Embryonic facial prominence (tissue), 1 donor: ENCODE measurements at regions not wholly inside any gene's neighbourhood (a gene's known extent, or its start where the extent isn't known, plus 50 kb on each side); places are given as distances from the start of the nearest gene placed in this dataset.
"Not testable (repeated sequence)": the region's sequence is repeated elsewhere in the genome, so short reads cannot be mapped to it uniquely, and the experiment has no call there.

Experiments
- DNase-seq: peaks from one replicate; pipeline ENCODE4 v3.0.0-alpha.2; 2016; ENCODE audit errors: extremely low spot score

DNA sequence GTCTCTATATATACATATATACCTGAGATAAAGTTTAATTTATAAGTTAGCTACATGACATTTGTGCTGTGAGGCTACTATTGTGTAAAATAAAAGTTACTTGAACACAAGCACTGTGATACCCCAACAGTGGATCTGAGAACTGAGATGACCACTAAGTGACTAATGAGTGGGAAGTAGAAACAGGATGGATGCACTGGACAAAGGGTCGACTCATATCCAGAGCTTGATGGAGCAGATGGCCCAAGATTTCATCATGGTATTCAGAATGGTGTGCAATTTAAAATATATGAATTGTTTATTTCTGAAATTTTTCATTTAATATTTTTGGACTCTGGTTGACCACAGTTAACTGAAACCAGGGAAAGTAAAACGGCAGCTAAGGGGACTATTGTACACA, 908.6 kb upstream of the MDGA2 start:
- no peak for DNase-seq

GRCh38 chr14:48582938-48583337, 907.5 kb upstream of the MDGA2 start:
- no peak for DNase-seq

DNA sequence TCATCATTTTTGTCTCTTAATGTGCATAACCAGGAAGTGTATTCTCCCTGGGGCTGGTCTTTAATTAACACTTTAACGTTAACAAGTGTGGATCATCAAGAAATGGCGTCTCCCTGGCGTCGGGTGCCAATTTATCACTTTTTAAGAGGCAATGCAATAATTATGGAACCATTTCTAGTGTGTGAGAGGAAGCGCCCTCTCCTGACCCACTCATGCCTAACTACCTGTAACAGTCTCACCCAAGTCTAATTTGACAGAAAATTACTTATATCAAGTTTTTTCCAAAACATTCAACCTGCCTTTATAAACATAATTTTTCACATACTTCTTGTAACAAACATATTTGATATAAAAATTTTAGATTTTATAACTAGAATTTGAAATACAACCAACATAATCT, 905.3 kb upstream of the MDGA2 start:
- no peak for DNase-seq

DNA sequence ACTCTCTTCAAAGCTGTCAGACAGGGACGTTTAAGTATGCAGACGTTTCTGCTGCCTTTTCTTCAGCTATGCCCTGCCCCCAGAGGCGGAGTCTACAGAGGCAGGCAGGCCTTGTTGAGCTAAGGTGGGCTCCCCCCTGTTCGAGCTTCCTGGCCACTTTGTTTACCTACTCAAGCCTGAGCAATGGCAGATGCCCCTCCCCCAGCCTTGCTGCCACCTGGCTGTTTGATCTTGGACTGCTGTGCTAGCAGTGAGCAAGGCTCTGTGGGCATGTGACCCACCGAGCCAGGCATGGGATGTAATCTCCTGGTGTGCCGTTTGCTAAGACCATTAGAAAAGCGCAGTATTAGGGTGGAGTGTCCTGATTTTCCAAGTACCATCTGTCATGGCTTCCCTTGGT, 900.4 kb upstream of the MDGA2 start:
- DNase-seq: no peak

DNA sequence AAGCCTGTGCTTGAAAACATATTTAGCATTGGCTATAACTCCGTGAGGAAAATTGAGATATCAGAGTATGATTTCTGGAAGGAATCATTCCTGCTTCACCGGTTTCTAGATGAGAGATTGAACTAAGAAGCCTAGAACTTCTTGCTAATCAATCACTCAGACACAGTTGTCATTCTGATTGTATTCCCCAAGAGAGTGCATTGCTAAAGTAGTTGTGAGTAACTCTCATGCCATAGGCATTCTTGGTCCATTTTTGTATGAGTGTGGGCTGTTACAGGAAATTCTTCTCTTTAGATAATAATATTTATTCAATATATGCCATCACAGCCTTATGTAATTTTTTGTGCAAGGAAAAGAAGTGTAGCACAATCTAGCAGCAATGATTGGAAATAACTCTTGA, 893.3 kb upstream of the MDGA2 start:
- no peak for DNase-seq

DNA sequence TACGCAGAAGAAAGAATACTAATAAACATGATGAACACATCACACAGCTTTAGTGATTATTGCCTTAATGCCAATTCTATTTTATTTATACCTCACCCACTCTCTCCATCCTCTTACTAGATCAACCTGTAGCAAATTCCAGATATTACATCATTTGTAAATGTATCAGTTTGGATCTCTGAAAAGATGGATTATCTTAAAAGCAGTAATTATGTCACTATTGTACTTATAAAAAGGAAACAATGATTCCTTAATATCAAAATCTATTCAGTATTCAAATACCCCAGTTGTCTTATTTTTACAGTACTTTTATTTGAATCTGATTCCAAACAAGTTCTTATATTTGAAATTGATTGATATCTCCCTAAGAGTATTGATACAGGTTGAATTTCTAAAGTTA, 892.8 kb upstream of the MDGA2 start:
- no peak for DNase-seq

- no peak for DNase-seq
These were observed 888.1 kb upstream of the MDGA2 start for GRCh38 chr14:48563489-48563888.

DNA sequence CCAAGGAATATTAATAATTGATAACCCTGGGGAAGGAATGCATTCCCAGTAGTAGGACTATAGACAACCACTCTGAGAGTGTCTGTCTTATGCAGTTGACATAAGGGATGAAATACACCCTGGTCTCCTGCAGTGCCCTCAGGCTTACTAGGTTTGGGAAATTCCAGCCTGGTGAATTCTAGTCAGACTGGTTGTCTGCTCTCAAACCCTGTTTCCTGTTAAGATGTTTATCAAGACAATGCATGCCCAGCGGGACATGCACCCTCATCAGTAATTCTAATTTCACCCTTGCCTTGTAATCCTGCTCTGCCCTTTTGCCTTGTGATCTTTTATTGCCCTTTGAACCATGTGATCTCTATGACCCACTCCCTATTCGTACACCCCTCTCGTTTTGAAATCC, 886.0 kb upstream of the MDGA2 start:
- not testable (repeated sequence) for DNase-seq

DNA sequence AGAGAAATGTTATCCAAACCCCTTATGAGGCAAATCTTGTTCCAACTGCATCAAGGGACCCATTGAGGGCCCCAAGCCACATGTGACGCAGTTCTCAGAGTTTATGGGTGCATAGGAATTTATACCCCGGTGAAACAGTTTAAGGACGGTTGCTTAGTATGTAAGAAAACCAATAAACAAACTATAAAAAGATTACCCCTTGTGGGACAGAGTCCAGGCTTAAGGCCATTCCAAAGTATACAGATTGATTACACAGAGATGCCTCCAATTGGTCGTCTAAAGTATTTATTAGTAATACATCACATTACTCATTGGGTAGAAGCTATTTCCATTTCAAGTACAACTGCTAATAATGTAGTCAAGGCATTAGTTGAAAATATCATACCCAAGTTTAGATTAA, 885.0 kb upstream of the MDGA2 start:
- DNase-seq: no peak

GRCh38 chr14:48553443-48553842, 878.0 kb upstream of the MDGA2 start:
- no peak for DNase-seq

DNA sequence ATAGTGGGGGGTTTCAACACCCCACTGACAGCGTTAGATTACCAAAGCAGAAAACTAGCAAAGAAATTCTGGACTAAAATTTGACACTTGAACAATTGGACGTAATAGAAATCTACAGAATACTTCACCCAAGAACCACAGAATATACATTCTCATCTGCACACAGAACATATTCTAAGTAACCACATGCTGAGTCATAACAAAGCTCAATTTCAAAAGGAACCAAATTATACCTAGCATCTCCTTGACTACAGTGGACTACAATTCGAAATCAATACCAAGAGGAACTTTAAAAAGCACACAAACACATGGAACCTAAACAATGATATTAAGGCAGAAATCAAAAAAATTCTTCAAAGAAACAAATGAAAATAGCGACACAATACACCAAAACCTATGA, 871.6 kb upstream of the MDGA2 start:
- no peak for DNase-seq

GRCh38 chr14:48537600-48537999, 862.2 kb upstream of the MDGA2 start:
- no peak for DNase-seq

DNA sequence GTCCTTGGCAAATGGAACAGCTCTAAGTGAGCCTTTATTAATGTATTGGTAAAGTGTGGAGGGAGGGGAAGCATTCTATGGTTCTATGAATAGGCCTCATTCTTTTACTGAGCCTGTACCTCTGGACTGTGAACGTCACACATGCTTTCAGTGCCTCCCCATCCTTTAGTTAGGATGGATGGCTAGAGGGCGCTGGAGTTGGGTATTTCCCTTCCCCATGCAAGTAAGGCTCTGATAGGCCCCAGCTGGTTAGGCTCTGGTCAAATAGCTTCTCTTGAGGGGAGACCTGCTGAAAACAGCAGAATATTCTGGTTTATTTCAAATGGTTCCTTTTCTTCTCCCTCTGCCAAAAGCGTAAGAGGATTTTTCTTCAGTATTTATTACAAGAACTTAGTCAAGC, 860.9 kb upstream of the MDGA2 start:
- DNase-seq: no peak

DNA sequence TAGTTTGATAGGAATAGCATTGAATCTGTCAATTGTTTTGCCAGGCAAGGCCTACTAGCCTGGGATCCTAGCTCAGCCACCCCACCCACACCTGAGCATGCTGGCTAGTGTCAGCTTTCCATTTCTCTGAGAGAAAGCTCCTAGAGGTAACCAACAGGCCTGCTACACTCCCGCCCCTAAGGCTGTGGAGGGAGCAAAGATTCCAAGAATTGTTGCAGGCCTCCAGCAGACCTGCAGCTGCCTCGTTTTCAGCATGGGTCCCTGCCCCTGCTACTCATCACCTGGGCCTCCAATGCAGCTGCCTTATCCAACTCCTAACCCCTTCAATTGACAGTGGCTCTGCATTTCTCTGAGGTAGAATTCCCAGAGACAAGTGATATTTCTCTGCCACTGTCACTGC, 852.4 kb upstream of the MDGA2 start:
- DNase-seq: no peak

DNA sequence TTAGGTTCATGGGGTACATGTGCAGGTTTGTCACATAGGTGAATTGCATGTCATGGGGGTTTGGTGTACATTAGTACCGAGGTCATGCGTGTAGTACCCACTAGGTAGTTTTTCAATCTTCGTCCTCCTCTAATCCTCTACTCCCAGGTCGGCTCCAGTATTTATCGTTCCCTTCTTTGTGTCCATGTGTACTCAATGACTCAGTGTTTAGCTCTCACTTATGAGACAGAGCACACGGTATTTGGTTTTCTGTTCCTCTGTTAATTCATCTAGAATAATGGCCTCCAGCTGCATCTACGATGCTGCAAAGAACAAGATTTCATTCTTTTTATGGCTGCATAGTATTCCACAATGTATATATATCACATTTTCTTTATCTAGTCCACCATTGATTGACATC, 850.9 kb upstream of the MDGA2 start:
- no peak for DNase-seq

DNA sequence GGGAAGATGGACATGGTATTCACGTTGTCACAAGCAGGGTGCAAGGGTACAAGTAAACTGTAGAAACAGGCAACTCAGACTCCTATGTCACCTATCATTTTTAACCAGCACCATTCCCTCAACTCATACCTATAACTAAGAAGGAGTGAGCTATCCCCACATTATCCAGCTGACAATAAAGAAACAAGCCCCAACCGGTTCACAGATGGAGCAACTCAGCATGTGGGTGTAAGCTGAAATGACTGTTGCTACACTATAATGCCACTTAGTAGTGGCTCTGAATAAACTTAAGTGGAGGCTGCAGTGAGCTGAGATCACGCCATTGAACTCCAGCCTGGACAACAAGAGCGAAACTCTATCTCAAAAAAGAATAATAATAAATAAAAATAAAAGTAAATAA, 829.5 kb upstream of the MDGA2 start:
- no peak for DNase-seq

GRCh38 chr14:48490756-48491155, 815.4 kb upstream of the MDGA2 start:
- DNase-seq: no peak

DNA sequence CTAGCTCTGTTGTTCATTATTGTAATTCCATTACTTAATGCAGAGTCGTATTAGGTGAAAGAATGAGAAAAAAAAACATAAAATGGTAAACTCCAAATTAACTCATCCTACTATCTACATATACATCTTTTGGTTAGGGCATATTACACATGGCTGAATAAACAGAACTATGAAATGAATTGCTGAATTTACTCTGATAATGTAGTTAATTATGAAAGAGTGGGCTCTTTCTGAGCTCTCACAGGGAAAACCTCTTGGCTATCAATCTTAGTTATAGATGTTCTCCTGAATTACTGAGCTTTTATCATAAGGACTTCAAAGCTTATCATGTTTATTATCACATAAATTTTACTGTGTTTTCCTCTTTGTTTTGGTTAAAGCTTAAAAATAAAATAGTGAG, 798.5 kb upstream of the MDGA2 start:
- DNase-seq: no peak

DNA sequence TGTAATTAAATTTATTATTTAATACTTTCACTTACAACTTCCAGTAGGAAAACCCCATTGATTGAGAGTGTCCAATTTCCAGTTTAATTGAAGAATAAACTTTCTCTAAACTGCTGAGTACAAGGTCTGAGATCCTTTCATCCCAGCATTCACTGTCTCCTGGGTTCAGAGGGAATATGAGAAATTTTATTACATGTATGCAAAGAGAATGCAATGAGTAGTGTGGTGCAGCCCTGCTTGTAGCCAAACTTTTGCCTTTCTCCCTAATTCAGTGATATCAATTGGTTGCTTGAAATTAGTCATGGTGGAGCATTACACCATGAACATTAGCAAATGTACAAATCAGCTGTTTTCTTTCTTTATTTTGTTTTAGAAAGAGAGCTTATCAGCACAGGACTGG, 780.6 kb upstream of the MDGA2 start:
- DNase-seq: no peak

DNA sequence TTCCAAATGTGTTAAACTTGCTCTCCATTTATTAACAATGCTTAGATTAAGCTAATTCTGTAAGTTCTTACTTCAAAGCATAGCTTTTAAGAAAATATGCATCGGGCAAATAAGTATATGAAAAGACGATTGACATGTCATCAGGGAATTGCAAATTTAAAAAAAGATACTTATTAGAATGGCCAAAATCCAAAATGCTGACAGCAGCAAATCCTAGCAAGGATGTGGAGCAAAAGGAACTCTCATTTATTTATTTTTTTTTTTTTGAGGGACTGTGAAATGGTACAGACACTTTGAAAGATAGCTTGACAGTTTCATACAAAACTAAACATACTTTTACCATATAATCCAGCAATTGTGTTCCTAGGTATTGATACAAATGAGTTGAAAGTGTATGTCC, 779.5 kb upstream of the MDGA2 start:
- DNase-seq: no peak

- no peak for DNase-seq
These were observed 777.1 kb upstream of the MDGA2 start for GRCh38 chr14:48452437-48452995.

DNA sequence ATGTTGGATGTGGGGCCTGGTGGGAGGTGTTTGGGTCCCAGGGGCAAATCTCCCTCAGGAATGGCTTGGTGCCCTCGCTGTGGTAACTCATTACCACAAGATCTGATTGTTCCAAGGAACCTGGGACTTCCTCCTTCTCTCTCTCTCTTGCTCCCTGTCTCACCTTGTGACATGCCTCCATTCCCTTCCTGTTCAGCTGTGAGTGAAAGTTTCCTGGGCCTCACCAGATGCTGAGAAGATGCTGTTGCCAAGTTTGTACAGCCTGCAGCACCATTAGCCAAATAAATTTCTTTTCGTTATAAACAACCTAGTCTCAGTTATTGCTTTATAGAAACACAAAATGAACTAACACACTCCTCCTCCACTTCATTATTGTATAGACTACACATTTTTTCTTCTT, 759.8 kb upstream of the MDGA2 start:
- no peak for DNase-seq

GRCh38 chr14:48430805-48431204, 755.4 kb upstream of the MDGA2 start:
- DNase-seq: no peak

DNA sequence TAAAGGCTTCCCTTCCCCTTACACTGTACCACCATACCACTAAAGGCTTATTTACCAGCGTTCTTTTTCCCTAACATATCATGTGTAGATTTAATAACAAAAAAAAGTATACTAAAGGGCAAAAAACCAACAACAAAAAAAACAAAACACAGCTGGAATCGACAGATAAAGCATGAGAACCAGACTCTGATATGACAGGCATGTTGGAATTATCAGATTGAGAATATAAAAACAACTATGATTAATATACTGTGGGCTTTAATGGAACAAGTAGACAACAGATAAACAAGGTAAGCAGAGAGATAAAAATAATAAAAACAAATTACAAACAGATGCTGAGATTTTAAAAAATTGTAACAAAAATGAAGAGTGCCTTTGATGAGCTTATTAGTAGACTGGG, 754.1 kb upstream of the MDGA2 start:
- no peak for DNase-seq
